A204.1 (cell line): ENCODE measurements at regions not wholly inside any gene's neighbourhood (a gene's known extent, or its start where the extent isn't known, plus 50 kb on each side); places are given as distances from the start of the nearest gene placed in this dataset.
"Not testable (repeated sequence)": the region's sequence is repeated elsewhere in the genome, so short reads cannot be mapped to it uniquely, and the experiment has no call there.

Experiments
- FAIRE-seq: peaks from 2 replicates; lab custom pipeline; 2012; peaks lifted over from hg19 to GRCh38; lab: Jason Lieb, UNC

DNA sequence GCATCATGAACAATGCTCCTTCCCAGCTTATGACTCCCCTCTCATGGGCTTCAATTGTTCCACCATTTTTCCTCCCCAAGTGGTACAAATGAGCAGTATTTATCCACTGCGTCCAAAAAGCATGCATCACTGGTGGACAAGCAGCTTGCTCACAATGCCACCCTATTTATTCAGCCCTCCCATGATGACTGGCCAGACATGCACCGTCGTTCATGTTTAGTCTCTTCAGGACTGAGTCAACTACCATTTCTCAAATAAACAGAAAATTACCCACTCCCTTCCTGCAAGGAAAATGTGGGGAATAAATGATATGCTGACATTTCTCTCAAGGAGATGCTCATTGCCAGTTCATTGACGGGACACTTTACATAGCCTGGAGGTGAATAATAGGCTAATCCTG lies 300.4 kb downstream of the C6orf118 start:
- no peak for FAIRE-seq

- FAIRE-seq, result no peak
Measured at GRCh38 chr6:165002866-165003265, 306.5 kb downstream of the C6orf118 start.

DNA sequence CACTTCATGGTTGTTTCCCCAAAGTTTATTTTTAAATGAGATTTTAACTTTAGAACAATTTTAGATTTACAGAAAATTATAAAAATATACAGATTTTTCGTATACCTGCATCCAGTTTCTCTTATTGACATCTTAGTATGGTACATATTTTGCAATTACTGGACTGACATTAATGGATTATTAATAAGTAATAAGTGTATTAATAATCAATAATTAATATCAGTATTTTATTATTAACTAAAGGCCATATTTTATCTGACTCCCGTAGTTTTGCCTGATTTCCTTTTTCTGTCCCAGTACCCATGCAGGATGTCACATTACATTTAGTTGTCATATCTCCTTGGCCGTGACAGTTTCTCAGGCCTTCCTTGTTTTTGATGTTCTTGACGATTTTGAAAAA lies 307.0 kb downstream of the C6orf118 start:
- peak; percentile 14 for FAIRE-seq

DNA sequence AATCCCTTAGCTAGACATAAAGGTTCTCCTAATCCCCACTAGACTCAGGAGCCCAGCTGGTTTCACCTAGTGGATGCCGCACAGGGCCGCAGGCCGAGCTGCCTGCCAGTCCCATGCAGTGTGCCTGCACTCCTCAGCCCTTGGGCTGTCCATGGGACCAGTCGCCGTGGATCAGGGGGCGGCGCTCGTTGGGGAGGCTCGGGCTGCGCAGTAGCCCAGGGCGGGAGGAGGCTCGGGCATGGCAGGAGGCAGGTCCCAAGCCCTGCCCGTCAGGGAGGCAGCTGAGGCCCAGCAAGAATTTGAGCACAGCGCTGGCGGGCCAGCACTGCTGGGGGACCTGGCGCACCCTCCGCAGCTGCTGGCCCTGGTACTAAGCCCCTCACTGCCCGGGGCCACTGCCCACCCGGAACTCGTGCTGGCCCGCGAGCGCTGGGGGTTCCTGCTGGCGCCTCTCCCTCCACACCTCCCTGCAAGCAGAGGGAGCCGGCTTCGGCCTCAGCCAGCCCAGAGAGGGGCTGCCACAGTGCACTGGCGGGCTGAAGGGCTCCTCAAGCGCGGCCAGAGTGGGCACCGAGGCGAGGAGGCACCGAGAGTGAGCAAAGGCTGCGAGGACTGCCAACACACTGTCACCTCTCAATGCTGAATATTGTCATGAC lies 307.8 kb downstream of the C6orf118 start:
- FAIRE-seq, result no peak

DNA sequence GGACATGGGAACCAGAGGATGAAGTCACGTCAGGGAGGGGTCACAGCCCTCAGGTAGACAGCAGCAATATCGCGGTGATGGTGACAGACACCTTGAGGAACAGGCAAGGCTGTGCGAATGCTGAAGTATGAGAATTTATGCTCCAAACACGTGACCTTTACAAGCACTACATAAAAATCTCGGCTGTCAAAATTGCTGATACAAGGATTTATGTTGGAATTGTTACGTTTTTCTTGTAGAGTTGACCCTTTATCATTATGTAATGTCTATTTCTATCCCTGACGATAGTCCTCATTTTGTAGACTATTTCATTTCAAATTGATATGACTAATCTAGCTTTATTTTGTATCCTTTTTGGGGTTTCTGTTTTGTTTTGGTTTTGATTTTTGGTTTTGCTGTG lies 311.1 kb downstream of the C6orf118 start:
- FAIRE-seq, result no peak

DNA sequence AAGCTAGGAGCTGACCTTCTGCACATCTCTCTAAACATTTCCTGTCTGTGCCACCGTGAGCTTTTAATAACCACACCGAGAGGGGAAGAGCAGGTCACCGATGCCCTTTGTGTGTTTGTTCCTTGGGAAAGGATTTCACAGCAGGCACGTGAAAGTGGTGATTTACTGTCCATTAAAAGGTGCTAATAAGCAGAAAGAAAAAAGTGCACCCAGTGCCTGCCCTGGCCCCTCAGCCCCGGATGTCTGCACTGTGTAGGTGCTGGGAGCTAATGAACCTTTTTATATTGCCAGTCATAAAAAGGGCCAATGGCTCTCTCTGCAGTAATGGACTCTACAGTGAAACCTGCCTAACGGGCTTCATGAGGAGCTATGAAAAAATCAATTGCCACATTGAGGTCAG lies 312.6 kb downstream of the C6orf118 start:
- no peak for FAIRE-seq

- no peak for FAIRE-seq
Measured at GRCh38 chr6:164991573-164991972, 317.8 kb downstream of the C6orf118 start.

DNA sequence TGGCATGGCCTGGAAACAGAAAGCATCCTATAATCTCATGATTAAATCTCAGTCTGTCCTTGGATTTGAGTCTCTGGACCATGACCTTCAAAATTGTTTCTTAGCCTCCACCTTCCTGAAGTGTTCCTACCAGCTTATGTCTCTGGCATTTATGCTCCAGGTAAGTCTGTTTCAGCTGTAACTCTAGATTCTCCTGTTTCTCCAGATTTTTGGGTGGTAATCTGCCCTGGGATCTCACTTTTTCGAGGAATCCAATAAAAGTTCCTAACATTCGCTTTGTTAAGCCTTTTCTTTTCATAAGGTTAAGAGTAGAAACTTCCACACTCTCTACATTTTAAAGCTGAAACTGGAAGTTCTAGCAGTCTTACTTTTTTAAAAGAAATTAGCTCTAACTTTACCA lies 318.5 kb downstream of the C6orf118 start:
- no peak for FAIRE-seq

GRCh38 chr6:164982389-164982788 lies 327.0 kb downstream of the C6orf118 start:
- FAIRE-seq, result no peak

DNA sequence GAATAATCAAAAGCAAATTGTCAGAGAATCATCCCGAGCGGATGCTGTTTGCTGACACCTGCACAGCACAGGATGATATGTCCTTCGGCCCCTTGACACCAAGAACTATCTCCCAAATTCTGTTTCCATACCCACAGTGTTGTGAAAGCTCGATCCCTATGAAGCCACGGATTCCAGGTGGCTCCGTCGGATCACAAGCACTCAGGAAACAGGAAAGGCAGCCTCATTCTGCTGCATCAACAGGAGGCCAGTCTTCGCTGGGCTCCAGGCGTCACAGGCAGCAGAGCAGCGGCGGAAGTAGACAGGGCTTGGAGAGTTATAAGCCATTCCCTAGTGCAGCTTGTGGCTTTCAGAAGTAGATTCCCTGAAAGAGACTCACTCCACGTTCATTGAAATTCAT lies 342.3 kb downstream of the C6orf118 start:
- no peak for FAIRE-seq

GRCh38 chr6:164962805-164963204 lies 346.6 kb downstream of the C6orf118 start:
- no peak for FAIRE-seq

- no peak for FAIRE-seq
Measured at GRCh38 chr6:164947164-164947563, 362.2 kb downstream of the C6orf118 start.

DNA sequence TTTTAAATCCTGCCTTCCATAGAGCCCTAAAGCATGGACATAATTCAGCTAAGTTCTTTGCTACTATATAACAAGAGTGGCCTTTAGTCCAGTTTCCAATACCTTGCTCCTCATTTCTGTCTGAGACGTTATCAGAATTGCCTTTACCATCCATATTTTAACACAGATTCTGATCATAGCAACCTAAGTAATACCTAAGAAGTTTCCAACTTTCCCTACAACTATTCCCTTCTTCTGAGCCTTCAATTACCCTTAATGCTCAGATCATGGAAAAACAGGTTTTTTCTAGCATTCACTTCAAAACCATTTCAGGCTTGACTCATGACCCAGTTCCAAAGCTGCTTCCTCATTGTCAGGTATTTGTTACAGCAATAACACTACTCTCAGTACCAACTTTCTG lies 367.1 kb downstream of the C6orf118 start:
- FAIRE-seq, result no peak

GRCh38 chr6:164933238-164933794 lies 376.1 kb downstream of the C6orf118 start:
- not testable (repeated sequence) for FAIRE-seq

- FAIRE-seq, result no peak
Measured at GRCh38 chr6:164929408-164929977, 379.9 kb downstream of the C6orf118 start.

- peak; percentile 53 for FAIRE-seq
Measured at GRCh38 chr6:164928728-164929407, 380.5 kb downstream of the C6orf118 start.

- peak; percentile 84 for FAIRE-seq
Measured at GRCh38 chr6:164928057-164928727, 381.2 kb downstream of the C6orf118 start.

DNA sequence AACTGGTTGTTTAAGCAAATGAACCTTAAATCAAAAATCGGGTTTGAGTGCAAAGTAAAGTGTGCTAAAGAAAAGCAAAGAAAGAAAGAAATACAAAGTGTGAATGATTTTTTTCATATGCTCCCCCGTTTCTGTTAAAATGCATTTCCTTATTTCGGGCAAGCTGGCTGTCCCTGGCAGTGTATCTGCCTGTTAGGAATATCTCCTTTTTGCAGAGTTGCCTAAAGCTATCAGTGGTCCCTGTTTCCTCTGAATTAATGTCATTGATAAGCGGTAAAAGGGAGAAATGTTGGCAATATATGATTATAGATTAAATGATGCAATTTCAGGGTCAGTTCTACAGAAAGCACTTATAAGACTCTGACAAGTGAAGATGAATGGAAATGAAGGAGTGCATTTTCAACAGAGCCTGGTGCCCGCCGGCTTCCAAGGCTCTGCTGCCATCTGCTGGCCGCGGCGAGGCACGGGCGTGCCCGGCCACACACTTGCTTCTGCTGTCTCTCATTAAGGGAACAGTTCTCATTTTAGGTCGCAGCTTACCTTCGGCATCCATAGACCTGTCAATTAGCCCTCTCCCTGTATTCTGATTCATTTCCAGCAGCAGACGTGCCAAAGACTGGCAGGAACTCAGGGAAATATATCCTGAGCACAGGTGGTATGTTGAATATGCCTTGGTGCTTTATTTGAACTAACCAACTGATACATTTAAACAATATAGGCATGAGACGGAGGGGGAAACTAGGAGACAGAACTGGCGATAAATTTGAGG lies 381.9 kb downstream of the C6orf118 start:
- FAIRE-seq, result no peak

- FAIRE-seq, result peak; percentile 98
Measured at GRCh38 chr6:164926686-164927085, 382.7 kb downstream of the C6orf118 start.

DNA sequence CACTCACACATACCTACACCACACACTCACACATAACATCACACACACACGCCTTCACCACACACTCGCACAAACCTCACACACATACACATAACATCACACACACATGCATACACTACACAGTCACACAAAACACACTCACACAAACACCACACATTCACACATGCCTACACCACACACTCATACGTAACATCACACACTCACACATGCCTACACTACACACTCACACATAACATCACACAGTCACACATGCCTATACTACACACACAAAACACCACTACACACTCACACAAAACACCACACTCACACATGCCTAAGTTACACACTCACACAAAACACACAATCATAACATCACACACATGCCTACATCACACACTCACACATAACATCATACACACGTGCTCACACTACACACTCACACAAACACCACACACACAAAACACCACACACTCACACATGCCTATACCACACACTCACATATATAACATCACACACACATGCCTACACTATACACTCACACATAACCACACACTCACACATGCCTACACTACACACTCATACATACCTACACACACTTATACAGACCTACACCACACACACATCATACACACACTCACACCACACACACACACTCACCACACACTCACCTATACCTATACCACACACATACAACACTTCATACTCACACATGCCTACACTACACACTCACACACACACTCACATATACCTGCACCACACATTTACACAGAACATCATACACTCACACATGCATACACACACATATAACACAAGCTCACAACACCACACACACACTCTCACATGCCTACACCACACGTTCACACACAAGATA lies 383.5 kb downstream of the C6orf118 start:
- no peak for FAIRE-seq

DNA sequence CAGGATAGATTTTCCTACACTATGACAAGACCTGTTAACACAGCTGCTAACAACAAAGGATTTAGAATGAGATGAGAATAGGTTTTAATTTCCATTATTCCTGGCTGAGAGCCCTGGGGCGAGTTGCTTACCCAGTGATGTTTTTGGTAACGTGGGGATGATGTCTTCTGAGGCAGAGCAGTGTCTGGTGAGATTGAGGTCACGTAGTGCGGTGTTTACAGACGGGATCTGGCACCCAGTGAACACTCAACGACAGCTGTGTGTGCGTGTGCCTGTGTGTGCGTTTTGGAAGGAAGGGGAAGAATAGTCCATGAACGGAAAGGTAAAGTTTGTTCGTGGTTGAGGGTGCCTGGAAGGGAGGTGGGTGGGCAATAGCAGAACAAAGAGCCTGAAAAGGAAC lies 384.7 kb downstream of the C6orf118 start:
- no peak for FAIRE-seq
